OCI-LY1 (cell line): ENCODE measurements at regions not wholly inside any gene's neighbourhood (a gene's known extent, or its start where the extent isn't known, plus 50 kb on each side); places are given as distances from the start of the nearest gene placed in this dataset.

ENCODE experiments used
- H2AFZ ChIP-seq: fragments of 200-600 bp; sonication (generic), shearing (Covaris generic); 2 replicates; pipeline ENCODE4 v1.6.0; 2014; ENCODE audit warnings: antibody characterized with exemption, mild to moderate bottlenecking, low read length
- H3F3A ChIP-seq: fragments of 200-600 bp; sonication (generic), shearing (Covaris generic); 2 replicates; pipeline ENCODE4 v1.6.0; 2014; ENCODE audit warnings: mild to moderate bottlenecking, antibody characterized with exemption, low read length, moderate library complexity; ENCODE audit not compliant: insufficient read depth
- H3K27ac ChIP-seq: fragments of 200-600 bp; sonication (generic); 2 replicates; pipeline ENCODE4 v1.5.1; 2014; ENCODE audit warnings: low read length, mixed run types, mild to moderate bottlenecking, low read depth; ENCODE audit not compliant: poor library complexity, severe bottlenecking
- H3K27me3 ChIP-seq: fragments of 200-600 bp; sonication (generic); 2 replicates; pipeline ENCODE4 v1.6.0; 2014; ENCODE audit warnings: antibody characterized with exemption, mild to moderate bottlenecking, low read length, moderate library complexity; ENCODE audit not compliant: insufficient read depth
- H3K36me3 ChIP-seq: fragments of 200-600 bp; sonication (generic); 2 replicates; pipeline ENCODE4 v1.6.1; 2014; ENCODE audit warnings: mild to moderate bottlenecking, antibody characterized with exemption, low read length, moderate library complexity, mixed read lengths; ENCODE audit not compliant: insufficient read depth
- H3K4me1 ChIP-seq: fragments of 200-600 bp; sonication (generic); 2 replicates; pipeline ENCODE4 v1.5.1; 2014; ENCODE audit warnings: mild to moderate bottlenecking, low read length, moderate library complexity; ENCODE audit not compliant: insufficient read depth, severe bottlenecking
- H3K4me2 ChIP-seq: fragments of 200-600 bp; sonication (generic), shearing (Covaris generic); 2 replicates; pipeline ENCODE4 v1.6.1; 2014; ENCODE audit warnings: low read length
- H3K4me3 ChIP-seq: fragments of 200-600 bp; sonication (generic); 2 replicates; pipeline ENCODE4 v1.5.1; 2014; ENCODE audit warnings: low read length, low read depth, mild to moderate bottlenecking, mixed read lengths; ENCODE audit not compliant: poor library complexity, severe bottlenecking
- H3K79me2 ChIP-seq: fragments of 200-600 bp; shearing (Covaris generic); 2 replicates; pipeline ENCODE4 v1.6.1; 2016; ENCODE audit warnings: mixed run types, low read length, mixed read lengths; ENCODE audit not compliant: insufficient read depth
- H3K9ac ChIP-seq: fragments of 200-600 bp; sonication (generic), shearing (Covaris generic); 2 replicates; pipeline ENCODE4 v1.6.1; 2014; ENCODE audit warnings: mild to moderate bottlenecking, low read length, mixed read lengths
- H3K9me2 ChIP-seq: fragments of 200-600 bp; sonication (generic), shearing (Covaris generic); 2 replicates; pipeline ENCODE4 v1.6.1; 2014; ENCODE audit warnings: low read depth, mild to moderate bottlenecking, low read length, mixed read lengths
- H3K9me3 ChIP-seq: fragments of 200-600 bp; shearing (Covaris generic); 2 replicates; pipeline ENCODE4 v1.6.1; 2014; ENCODE audit warnings: low read length, mixed read lengths
- H4K20me1 ChIP-seq: fragments of 200-600 bp; sonication (generic), shearing (Covaris generic); 2 replicates; pipeline ENCODE4 v1.6.0; 2016; ENCODE audit warnings: mild to moderate bottlenecking, low read length; ENCODE audit not compliant: insufficient read depth
- EZH2 ChIP-seq: fragments of 200-600 bp; sonication (generic), shearing (Covaris generic); IDR thresholded peaks from 2 replicates; pipeline ENCODE4 v1.8.0; 2017; ENCODE audit warnings: borderline replicate concordance, mixed run types, mild to moderate bottlenecking, antibody characterized with exemption, low read length, moderate library complexity, mixed read lengths
- TF ChIP-seq, protein P1 (sequence below): fragments of 200-600 bp; sonication (generic), shearing (Covaris generic); IDR thresholded peaks from 2 replicates; pipeline ENCODE4 v1.5.1; 2017; ENCODE audit warnings: mild to moderate bottlenecking, antibody characterized with exemption, low read length, moderate library complexity, mixed read lengths

DNA sequence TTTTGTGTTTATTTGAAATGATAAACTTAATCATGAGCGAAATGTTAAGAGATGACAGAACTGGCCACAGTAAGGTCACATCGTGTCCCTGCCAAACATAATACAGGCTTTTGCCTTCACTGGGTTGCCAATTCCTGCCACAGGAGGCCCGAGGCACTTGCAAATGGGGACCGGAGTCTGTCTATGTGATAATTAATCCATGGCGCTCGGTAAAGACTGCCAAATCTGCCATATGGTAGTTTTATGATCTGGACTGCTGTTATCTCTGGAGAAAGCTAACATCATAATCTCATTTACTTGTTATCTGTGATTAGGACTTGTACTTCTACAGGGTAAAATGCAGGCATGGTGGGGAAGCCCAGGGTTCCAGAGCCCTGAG, 170.5 kb upstream of the TSHZ2 start:
- no peak overlapping the region for H3K9ac ChIP-seq
- no peaks in the 10 kb centered on the region for H3K27me3 ChIP-seq
- no peaks in the 10 kb centered on the region for H3K79me2 ChIP-seq
- H3K4me3 ChIP-seq = no peak overlapping the region
- no peak overlapping the region for H2AFZ ChIP-seq
- TF ChIP-seq EZH2 = no peak
- TF ChIP-seq, protein P1, sequence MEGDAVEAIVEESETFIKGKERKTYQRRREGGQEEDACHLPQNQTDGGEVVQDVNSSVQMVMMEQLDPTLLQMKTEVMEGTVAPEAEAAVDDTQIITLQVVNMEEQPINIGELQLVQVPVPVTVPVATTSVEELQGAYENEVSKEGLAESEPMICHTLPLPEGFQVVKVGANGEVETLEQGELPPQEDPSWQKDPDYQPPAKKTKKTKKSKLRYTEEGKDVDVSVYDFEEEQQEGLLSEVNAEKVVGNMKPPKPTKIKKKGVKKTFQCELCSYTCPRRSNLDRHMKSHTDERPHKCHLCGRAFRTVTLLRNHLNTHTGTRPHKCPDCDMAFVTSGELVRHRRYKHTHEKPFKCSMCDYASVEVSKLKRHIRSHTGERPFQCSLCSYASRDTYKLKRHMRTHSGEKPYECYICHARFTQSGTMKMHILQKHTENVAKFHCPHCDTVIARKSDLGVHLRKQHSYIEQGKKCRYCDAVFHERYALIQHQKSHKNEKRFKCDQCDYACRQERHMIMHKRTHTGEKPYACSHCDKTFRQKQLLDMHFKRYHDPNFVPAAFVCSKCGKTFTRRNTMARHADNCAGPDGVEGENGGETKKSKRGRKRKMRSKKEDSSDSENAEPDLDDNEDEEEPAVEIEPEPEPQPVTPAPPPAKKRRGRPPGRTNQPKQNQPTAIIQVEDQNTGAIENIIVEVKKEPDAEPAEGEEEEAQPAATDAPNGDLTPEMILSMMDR = no peak
- H3K36me3 ChIP-seq = no peaks in the 10 kb centered on the region
- no peaks in the 10 kb centered on the region for H3K9me2 ChIP-seq
- H3K4me2 ChIP-seq = no peak overlapping the region
- H3K27ac ChIP-seq = no peak overlapping the region
- no peaks in the 10 kb centered on the region for H3K9me3 ChIP-seq
- H4K20me1 ChIP-seq = no peaks in the 10 kb centered on the region
- no peaks in the 10 kb centered on the region for H3F3A ChIP-seq
- H3K4me1 ChIP-seq = no peaks in the 10 kb centered on the region

DNA sequence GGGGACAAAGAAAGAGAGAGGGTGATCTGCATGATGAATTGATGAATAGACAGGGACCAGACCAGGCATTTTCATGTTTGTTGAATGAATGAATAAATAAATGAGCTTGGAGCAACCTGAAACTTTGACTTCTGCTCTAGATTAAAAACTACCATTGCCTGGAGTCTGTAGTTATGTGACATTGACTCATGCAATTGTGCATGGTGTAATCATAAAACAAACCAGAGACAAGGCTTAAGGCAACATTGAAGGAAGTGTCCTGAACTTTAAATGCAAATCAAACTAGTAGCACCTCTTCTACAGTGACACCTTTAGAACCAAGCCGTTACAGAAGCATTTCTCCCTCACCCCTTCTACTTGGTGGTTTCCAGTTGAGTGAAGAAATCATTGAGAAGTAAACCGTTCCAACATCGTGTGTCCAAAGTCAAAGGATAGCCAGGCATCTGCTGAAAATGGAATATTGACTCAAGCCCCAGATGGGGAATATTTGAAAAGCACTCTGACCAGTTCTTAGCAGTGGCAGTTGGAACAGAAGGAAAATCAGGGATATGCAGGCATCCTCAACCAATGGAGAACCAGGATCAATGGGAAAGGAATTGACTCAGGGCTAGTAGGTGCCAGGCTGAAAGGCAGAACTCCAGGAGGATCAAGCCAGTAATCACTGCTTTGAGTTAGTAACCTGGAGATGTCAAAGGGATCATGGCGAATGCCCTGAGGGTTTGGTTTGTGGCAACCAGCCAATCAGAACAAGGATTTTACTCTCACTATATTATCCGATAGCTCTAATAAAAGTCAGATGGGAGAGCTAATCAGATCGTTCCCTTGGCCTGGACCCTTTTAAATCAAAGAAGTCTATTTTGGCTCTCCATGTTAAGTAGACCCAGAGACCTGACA, 171.2 kb upstream of the TSHZ2 start:
- H3K27ac ChIP-seq = no peak overlapping the region
- H4K20me1 ChIP-seq = no peaks in the 10 kb centered on the region

DNA sequence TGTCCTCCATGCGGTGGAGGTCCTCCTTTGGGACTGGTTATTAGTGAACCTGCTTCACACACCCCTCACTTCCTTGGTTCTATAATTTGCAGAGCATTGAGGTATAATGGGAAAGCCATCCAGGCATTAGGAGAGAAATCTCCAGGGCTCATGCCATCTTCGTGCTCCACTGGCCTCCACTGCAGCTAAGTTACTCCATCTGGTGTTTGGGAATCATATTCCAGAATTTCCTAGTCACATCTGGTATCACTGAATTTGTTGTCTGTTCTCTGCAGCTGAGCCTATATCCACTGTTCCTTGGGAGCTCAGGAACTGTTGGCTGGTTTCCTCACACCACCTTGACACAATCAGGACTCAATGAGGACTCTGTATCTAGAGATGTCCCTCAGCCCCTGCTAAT, 173.0 kb upstream of the TSHZ2 start:
- Histone ChIP-seq H3K9me2 (no peaks in the 10 kb centered on the region), H3K4me3 (no peak overlapping the region), H3K79me2 (no peaks in the 10 kb centered on the region), H3K9ac (no peak overlapping the region), H3K27me3 (no peaks in the 10 kb centered on the region), H3K4me2 (no peak overlapping the region), H3K27ac (no peak overlapping the region), H3F3A (no peaks in the 10 kb centered on the region), H3K9me3 (no peaks in the 10 kb centered on the region), H4K20me1 (no peaks in the 10 kb centered on the region), H2AFZ (no peak overlapping the region), H3K4me1 (no peaks in the 10 kb centered on the region), H3K36me3 (no peaks in the 10 kb centered on the region)
- no peak for TF ChIP-seq EZH2
- TF ChIP-seq, protein P1 = no peak

More for the DNA sequence above, 171.2 kb upstream of the TSHZ2 start:
- Histone ChIP-seq H3K9me2 (no peaks in the 10 kb centered on the region), H3K4me3 (no peak overlapping the region), H3K9me3 (no peaks in the 10 kb centered on the region), H3K36me3 (no peaks in the 10 kb centered on the region), H3K4me1 (no peaks in the 10 kb centered on the region), H3K79me2 (no peaks in the 10 kb centered on the region), H3K9ac (no peak overlapping the region), H2AFZ (no peak overlapping the region), H3K4me2 (no peak overlapping the region), H3F3A (no peaks in the 10 kb centered on the region), H3K27me3 (no peaks in the 10 kb centered on the region)
- TF ChIP-seq, protein P1 = no peak
- TF ChIP-seq EZH2 = no peak
